H9 (cell line): ENCODE measurements at regions not wholly inside any gene's neighbourhood (a gene's known extent, or its start where the extent isn't known, plus 50 kb on each side); places are given as distances from the start of the nearest gene placed in this dataset.

ENCODE experiments used
- DNase-seq: peaks from one replicate; pipeline ENCODE4 v3.0.0-alpha.2; 2017
- H2AFZ ChIP-seq: one replicate; pipeline ENCODE4 v1.6.1; 2013; ENCODE audit warnings: mild to moderate bottlenecking, low read length, control low read depth, moderate library complexity
- H2AK5ac ChIP-seq: 2 replicates; pipeline ENCODE4 v1.6.1; 2013; ENCODE audit warnings: low read length, control low read depth, mixed read lengths; ENCODE audit not compliant: insufficient read length
- H2BK120ac ChIP-seq: one replicate; pipeline ENCODE4 v1.6.1; 2013; ENCODE audit warnings: low read depth, mild to moderate bottlenecking, low read length, control low read depth, inconsistent platforms; ENCODE audit not compliant: poor library complexity, severe bottlenecking
- H2BK12ac ChIP-seq: 2 replicates; pipeline ENCODE4 v1.6.1; 2013; ENCODE audit warnings: low read length, control low read depth, mixed read lengths, low read depth; ENCODE audit not compliant: insufficient read length
- H2BK15ac ChIP-seq: 2 replicates; pipeline ENCODE4 v1.6.1; 2013; ENCODE audit warnings: low read depth, low read length, control low read depth
- H2BK20ac ChIP-seq: one replicate; pipeline ENCODE4 v1.6.1; 2013; ENCODE audit warnings: low read depth, mild to moderate bottlenecking, low read length, control low read depth, inconsistent platforms; ENCODE audit not compliant: poor library complexity, severe bottlenecking
- H2BK5ac ChIP-seq: 2 replicates; pipeline ENCODE4 v1.6.1; 2013; ENCODE audit warnings: low read length, control low read depth, mixed read lengths; ENCODE audit not compliant: insufficient read length
- H3K14ac ChIP-seq: 2 replicates; pipeline ENCODE4 v1.6.1; 2013; ENCODE audit warnings: low read length, control low read depth; ENCODE audit not compliant: insufficient read depth
- H3K18ac ChIP-seq: 2 replicates; pipeline ENCODE4 v1.6.1; 2013; ENCODE audit warnings: low read depth, mild to moderate bottlenecking, mixed read lengths, low read length, control low read depth; ENCODE audit not compliant: insufficient read length
- H3K23ac ChIP-seq: 2 replicates; pipeline ENCODE4 v1.6.1; 2013; ENCODE audit warnings: low read length, control low read depth, mixed read lengths, low read depth; ENCODE audit not compliant: insufficient read length
- H3K23me2 ChIP-seq: 2 replicates; pipeline ENCODE4 v1.6.1; 2013; ENCODE audit warnings: low read depth, mild to moderate bottlenecking, mixed read lengths, low read length, control low read depth; ENCODE audit not compliant: insufficient read length, poor library complexity, severe bottlenecking
- H3K27ac ChIP-seq: 2 replicates; pipeline ENCODE4 v1.5.1; 2013; ENCODE audit warnings: low read length, control low read depth, mixed read lengths, low read depth; ENCODE audit not compliant: insufficient read length
- H3K27me3 ChIP-seq: 2 replicates; pipeline ENCODE4 v1.6.1; 2013; ENCODE audit warnings: low read length, control low read depth, inconsistent platforms; ENCODE audit not compliant: insufficient read depth
- H3K4ac ChIP-seq: 2 replicates; pipeline ENCODE4 v1.6.1; 2013; ENCODE audit warnings: low read depth, mild to moderate bottlenecking, control low read depth, inconsistent platforms, low read length, moderate library complexity
- H3K4me1 ChIP-seq: 2 replicates; pipeline ENCODE4 v1.6.1; 2013; ENCODE audit warnings: low read length, control low read depth, inconsistent platforms; ENCODE audit not compliant: insufficient read depth
- H3K4me2 ChIP-seq: 2 replicates; pipeline ENCODE4 v1.6.1; 2013; ENCODE audit warnings: low read length, control low read depth, mixed read lengths; ENCODE audit not compliant: insufficient read length, insufficient read depth
- H3K56ac ChIP-seq: 2 replicates; pipeline ENCODE4 v1.6.1; 2013; ENCODE audit warnings: low read depth, mild to moderate bottlenecking, mixed read lengths, low read length, control low read depth; ENCODE audit not compliant: insufficient read length
- H3K79me1 ChIP-seq: 2 replicates; pipeline ENCODE4 v1.6.1; 2013; ENCODE audit warnings: low read depth, mild to moderate bottlenecking, moderate library complexity, low read length, control low read depth, inconsistent platforms; ENCODE audit not compliant: insufficient read depth, poor library complexity, severe bottlenecking
- H3K79me2 ChIP-seq: 2 replicates; pipeline ENCODE4 v1.6.1; 2013; ENCODE audit warnings: low read length, control low read depth, inconsistent platforms; ENCODE audit not compliant: insufficient read depth
- H3K9ac ChIP-seq: 2 replicates; pipeline ENCODE4 v1.6.1; 2013; ENCODE audit warnings: low read length, control low read depth, mixed read lengths; ENCODE audit not compliant: insufficient read length; ENCODE audit errors: extremely low read depth
- H3K9me3 ChIP-seq: one replicate; pipeline ENCODE4 v1.6.1; 2013; ENCODE audit warnings: low read depth, low read length, inconsistent platforms; ENCODE audit not compliant: control insufficient read depth
- H3T11ph ChIP-seq: one replicate; pipeline ENCODE4 v1.6.1; 2013; ENCODE audit warnings: mild to moderate bottlenecking, low read length, control low read depth, inconsistent platforms
- H4K20me1 ChIP-seq: one replicate; pipeline ENCODE4 v1.6.1; 2013; ENCODE audit not compliant: control insufficient read depth, insufficient read length, insufficient read depth
- H4K5ac ChIP-seq: 2 replicates; pipeline ENCODE4 v1.6.1; 2013; ENCODE audit warnings: low read depth, mild to moderate bottlenecking, mixed read lengths, low read length, control low read depth; ENCODE audit not compliant: insufficient read length
- H4K8ac ChIP-seq: replicated peaks from 2 replicates; pipeline ENCODE4 v1.6.1; 2013; ENCODE audit warnings: low read length, control low read depth, mixed read lengths, low read depth; ENCODE audit not compliant: insufficient read length
- H4K91ac ChIP-seq: 2 replicates; pipeline ENCODE4 v1.6.1; 2013; ENCODE audit warnings: low read depth, mild to moderate bottlenecking, moderate library complexity, mixed read lengths, low read length, control low read depth; ENCODE audit not compliant: insufficient read length
- H3K27ac Mint-ChIP-seq, 3 experiments: 2 replicates in 2 of 3; 3 replicates in 1 of 3; pipeline ENCODE4 v1.8.0; 2020 to 2021; ENCODE audit warnings: mixed read lengths in 3 of 3, mild to moderate bottlenecking in 1 of 3, moderate library complexity in 1 of 3
- H3K27me3 Mint-ChIP-seq: 2 replicates; pipeline ENCODE4 v1.8.0; 2021; ENCODE audit warnings: low read depth, mild to moderate bottlenecking, moderate library complexity, mixed read lengths
- H3K36me3 Mint-ChIP-seq, 3 experiments: 2 replicates in 2 of 3; 3 replicates in 1 of 3; pipeline ENCODE4 v1.8.0; 2020 to 2021; ENCODE audit warnings: low read depth in 3 of 3, mixed read lengths in 3 of 3; ENCODE audit not compliant: insufficient read depth in 1 of 3
- H3K4me1 Mint-ChIP-seq, 2 experiments: 2 replicates each; pipeline ENCODE4 v1.8.0; 2020; ENCODE audit warnings: mixed read lengths in 2 of 2
- H3K4me3 Mint-ChIP-seq, 2 experiments: 2 replicates in 1 of 2; 3 replicates in 1 of 2; pipeline ENCODE4 v1.8.0; 2020 to 2021; ENCODE audit warnings: mild to moderate bottlenecking in 2 of 2, mixed read lengths in 2 of 2, moderate library complexity in 1 of 2
- H3K9me3 Mint-ChIP-seq, 2 experiments: 2 replicates in 1 of 2; 3 replicates in 1 of 2; pipeline ENCODE4 v1.8.0; 2020; ENCODE audit warnings: mild to moderate bottlenecking in 2 of 2, mixed read lengths in 2 of 2, moderate library complexity in 1 of 2
- CTCF ChIP-seq: fragments of 200-600 bp; sonication (generic); conservative IDR thresholded peaks from 3 replicates; pipeline ENCODE4 v1.8.0; 2021; ENCODE audit warnings: antibody characterized with exemption, mild to moderate bottlenecking
- WGBS: extraction: QIAGEN DNeasy Blood & Tissue Kit; methylation state at CpG from one replicate; pipeline ENCODE4 v1.1.7; 2013; ENCODE audit warnings: missing lambda C conversion rate, low lambda C conversion rate, mixed read lengths; ENCODE audit not compliant: insufficient read length; ENCODE audit errors: extremely low coverage; 5-methylcytosine and 5-hydroxymethylcytosine counted together

DNA sequence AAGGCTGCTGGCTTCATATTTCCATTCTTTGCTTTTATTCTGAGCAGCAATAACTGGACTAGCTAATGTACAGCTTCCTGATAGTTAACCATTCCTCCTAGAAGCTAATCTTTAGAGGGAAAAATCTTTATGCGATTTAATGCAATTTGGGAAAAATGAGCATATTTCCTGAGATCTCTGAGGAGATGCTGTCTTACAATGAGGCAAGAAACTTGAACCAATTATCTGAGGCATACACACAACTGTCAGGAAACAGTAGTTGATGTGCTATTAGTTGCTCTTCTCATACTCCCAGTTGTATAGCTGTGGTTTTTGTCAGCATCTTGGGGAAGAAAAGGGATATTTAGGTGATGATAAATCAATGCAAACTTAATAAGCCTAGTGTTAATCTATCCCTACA, 265.9 kb downstream of the NEBL start:
- Histone ChIP-seq H3K9ac (no peak overlapping the region), H4K8ac (no peak overlapping the region), H2BK5ac (no peak overlapping the region), H2BK120ac (no peak overlapping the region), H3K23ac (no peak overlapping the region), H2BK15ac (no peak overlapping the region), H3K27ac (no peak overlapping the region), H3K79me2 (no peaks in the 10 kb centered on the region), H3K56ac (no peak overlapping the region), H4K5ac (no peak overlapping the region), H2AK5ac (no peak overlapping the region), H2BK12ac (no peak overlapping the region), H2BK20ac (no peak overlapping the region), H3K4ac (no peak overlapping the region), H3K4me2 (no peak overlapping the region), H3K27me3 (no peaks in the 10 kb centered on the region), H3K14ac (no peak overlapping the region), H3K23me2 (no peaks in the 10 kb centered on the region), H3T11ph (no peak overlapping the region), H4K20me1 (no peaks in the 10 kb centered on the region), H3K79me1 (no peaks in the 10 kb centered on the region), H2AFZ (no peak overlapping the region), H3K4me1 (no peaks in the 10 kb centered on the region; the same call in 1 of the 2 replicates), H3K9me3 (no peaks in the 10 kb centered on the region), H3K18ac (no peak overlapping the region), H4K91ac (no peak overlapping the region)
- Mint-ChIP-seq H3K36me3 (no peaks in the 10 kb centered on the region; a peak in 1 of 7 replicates), H3K4me1 (peaks cover 7 to 13% of the 10 kb centered on the region in 2 experiments), H3K27ac (no peak overlapping the region), H3K27me3 (no peaks in the 10 kb centered on the region), H3K9me3 (no peaks in the 10 kb centered on the region), H3K4me3 (no peak overlapping the region)
- no CpG with 5 or more reads among the region's 1 CpG for WGBS
- DNase-seq, result no peak
- no peak for TF ChIP-seq CTCF
